K562 (cell line): ENCODE measurements at regions not wholly inside any gene's neighbourhood (a gene's known extent, or its start where the extent isn't known, plus 50 kb on each side); places are given as distances from the start of the nearest gene placed in this dataset.

ENCODE experiments used
- ELF1 ChIP-seq: fragments of 200-800 bp; sonication (Bioruptor generic); IDR thresholded peaks from 2 replicates; pipeline ENCODE4 v1.6.1; 2016; ENCODE audit warnings: missing genetic modification characterization, missing compliant biosample characterization
- MBD1 ChIP-seq: fragments of 250-450 bp; sonication (Bioruptor Pico); IDR thresholded peaks from 2 replicates; pipeline ENCODE4 v1.8.0; 2022; ENCODE audit warnings: inconsistent platforms
- TSHZ1 ChIP-seq: fragments of 250-450 bp; sonication (Bioruptor Pico); IDR thresholded peaks from 2 replicates; pipeline ENCODE4 v1.4.0; 2020; ENCODE audit warnings: mild to moderate bottlenecking, moderate library complexity
- ZFP1 ChIP-seq: fragments of 450-650 bp; formaldehyde crosslinking; IDR thresholded peaks from 2 replicates; pipeline ENCODE4 v1.4.0; 2020; ENCODE audit warnings: mild to moderate bottlenecking, mixed read lengths
- ZNF766 ChIP-seq: fragments of 200-800 bp; sonication (Bioruptor generic); conservative IDR thresholded peaks from 2 replicates; pipeline ENCODE4 v1.6.1; 2016; ENCODE audit warnings: missing genetic modification characterization, missing compliant biosample characterization
- ZNF79 ChIP-seq: fragments of 250-450 bp; sonication (Bioruptor Pico); IDR thresholded peaks from 2 replicates; pipeline ENCODE4 v1.4.0; 2020; ENCODE audit warnings: low read depth, mild to moderate bottlenecking, moderate library complexity
- TF ChIP-seq, protein P1 (sequence below): fragments of 450-650 bp; IDR thresholded peaks from 2 replicates; pipeline ENCODE4 v1.6.1; 2017; ENCODE audit warnings: antibody characterized with exemption, mild to moderate bottlenecking

DNA sequence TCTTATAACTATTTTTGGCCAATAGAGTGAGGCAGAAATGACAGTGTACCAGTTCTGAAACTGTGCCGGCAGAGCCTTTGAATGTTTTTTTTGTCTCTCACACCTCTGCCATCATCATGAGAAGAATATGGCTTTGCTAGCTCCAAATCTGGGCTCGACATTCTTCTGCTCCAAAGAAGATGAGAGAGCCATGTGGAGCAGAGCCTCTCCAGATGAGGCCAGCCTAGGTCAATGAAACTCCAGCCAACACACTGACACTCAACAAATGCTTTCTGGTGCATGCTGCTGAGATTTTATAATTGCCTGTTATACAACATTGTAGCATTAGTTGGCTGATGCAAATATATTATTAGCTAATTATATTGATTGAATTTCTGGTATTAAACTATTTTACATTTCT is 154.7 kb downstream of the SLC38A4 start (continued):
- no peak for TF ChIP-seq TSHZ1 (CRISPR knock-in tag)
- no peak for TF ChIP-seq ELF1
- no peak for TF ChIP-seq MBD1 (CRISPR knock-in tag)
- TF ChIP-seq, protein P1, sequence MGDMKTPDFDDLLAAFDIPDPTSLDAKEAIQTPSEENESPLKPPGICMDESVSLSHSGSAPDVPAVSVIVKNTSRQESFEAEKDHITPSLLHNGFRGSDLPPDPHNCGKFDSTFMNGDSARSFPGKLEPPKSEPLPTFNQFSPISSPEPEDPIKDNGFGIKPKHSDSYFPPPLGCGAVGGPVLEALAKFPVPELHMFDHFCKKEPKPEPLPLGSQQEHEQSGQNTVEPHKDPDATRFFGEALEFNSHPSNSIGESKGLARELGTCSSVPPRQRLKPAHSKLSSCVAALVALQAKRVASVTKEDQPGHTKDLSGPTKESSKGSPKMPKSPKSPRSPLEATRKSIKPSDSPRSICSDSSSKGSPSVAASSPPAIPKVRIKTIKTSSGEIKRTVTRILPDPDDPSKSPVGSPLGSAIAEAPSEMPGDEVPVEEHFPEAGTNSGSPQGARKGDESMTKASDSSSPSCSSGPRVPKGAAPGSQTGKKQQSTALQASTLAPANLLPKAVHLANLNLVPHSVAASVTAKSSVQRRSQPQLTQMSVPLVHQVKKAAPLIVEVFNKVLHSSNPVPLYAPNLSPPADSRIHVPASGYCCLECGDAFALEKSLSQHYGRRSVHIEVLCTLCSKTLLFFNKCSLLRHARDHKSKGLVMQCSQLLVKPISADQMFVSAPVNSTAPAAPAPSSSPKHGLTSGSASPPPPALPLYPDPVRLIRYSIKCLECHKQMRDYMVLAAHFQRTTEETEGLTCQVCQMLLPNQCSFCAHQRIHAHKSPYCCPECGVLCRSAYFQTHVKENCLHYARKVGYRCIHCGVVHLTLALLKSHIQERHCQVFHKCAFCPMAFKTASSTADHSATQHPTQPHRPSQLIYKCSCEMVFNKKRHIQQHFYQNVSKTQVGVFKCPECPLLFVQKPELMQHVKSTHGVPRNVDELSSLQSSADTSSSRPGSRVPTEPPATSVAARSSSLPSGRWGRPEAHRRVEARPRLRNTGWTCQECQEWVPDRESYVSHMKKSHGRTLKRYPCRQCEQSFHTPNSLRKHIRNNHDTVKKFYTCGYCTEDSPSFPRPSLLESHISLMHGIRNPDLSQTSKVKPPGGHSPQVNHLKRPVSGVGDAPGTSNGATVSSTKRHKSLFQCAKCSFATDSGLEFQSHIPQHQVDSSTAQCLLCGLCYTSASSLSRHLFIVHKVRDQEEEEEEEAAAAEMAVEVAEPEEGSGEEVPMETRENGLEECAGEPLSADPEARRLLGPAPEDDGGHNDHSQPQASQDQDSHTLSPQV, result no peak
- no peak for TF ChIP-seq ZNF79 (CRISPR knock-in tag)
- TF ChIP-seq ZFP1, result no peak
- TF ChIP-seq ZNF766 (CRISPR knock-in tag), result no peak
